GM19239 (cell line): ENCODE measurements at regions not wholly inside any gene's neighbourhood (a gene's known extent, or its start where the extent isn't known, plus 50 kb on each side); places are given as distances from the start of the nearest gene placed in this dataset.
A peak's percentile ranks its signal among the peaks of the same experiment; 100 is the strongest.
"Not testable (repeated sequence)": the region's sequence is repeated elsewhere in the genome, so short reads cannot be mapped to it uniquely, and the experiment has no call there.

Experiments used
- DNase-seq: peaks from one replicate; pipeline ENCODE4 v3.0.0; 2011; ENCODE audit warnings: low spot score; ENCODE audit not compliant: insufficient read length
- FAIRE-seq: peaks from 2 replicates; lab custom pipeline; 2011; peaks lifted over from hg19 to GRCh38; lab: Jason Lieb, UNC

- no peak for FAIRE-seq
Observed at GRCh38 chr6:130697271-130697994, 129.8 kb upstream of the SMLR1 start.

GRCh38 chr6:130697995-130698535 is 129.1 kb upstream of the SMLR1 start:
- DNase-seq (peak; percentile 46), FAIRE-seq (peak; percentile 79)

More at GRCh38 chr6:130697271-130697994, 129.8 kb upstream of the SMLR1 start:
- no peak for DNase-seq

- no peak for FAIRE-seq
- no peak for DNase-seq
Observed at GRCh38 chr6:130699742-130700141, 127.5 kb upstream of the SMLR1 start.

GRCh38 chr6:130700397-130700796 is 126.8 kb upstream of the SMLR1 start:
- FAIRE-seq (no peak), DNase-seq (no peak)

- DNase-seq (no peak), FAIRE-seq (no peak)
Observed at GRCh38 chr6:130708338-130708737, 118.9 kb upstream of the SMLR1 start.

- not testable (repeated sequence) for FAIRE-seq, DNase-seq
Observed at GRCh38 chr6:130711641-130712040, 115.6 kb upstream of the SMLR1 start.

GRCh38 chr6:130713144-130713543 is 114.1 kb upstream of the SMLR1 start:
- FAIRE-seq (no peak), DNase-seq (no peak)

- DNase-seq (no peak), FAIRE-seq (no peak)
Observed at GRCh38 chr6:130715058-130715457, 112.1 kb upstream of the SMLR1 start.

GRCh38 chr6:130716466-130716865 is 110.7 kb upstream of the SMLR1 start:
- FAIRE-seq (no peak), DNase-seq (no peak)

GRCh38 chr6:130717657-130718056 is 109.5 kb upstream of the SMLR1 start:
- DNase-seq = no peak

GRCh38 chr6:130720076-130720715 is 107.0 kb upstream of the SMLR1 start:
- no peak for DNase-seq
- FAIRE-seq = no peak

More at GRCh38 chr6:130717657-130718056, 109.5 kb upstream of the SMLR1 start:
- FAIRE-seq = no peak

GRCh38 chr6:130724089-130724488 is 103.1 kb upstream of the SMLR1 start:
- FAIRE-seq = no peak

GRCh38 chr6:130725551-130725950 is 101.7 kb upstream of the SMLR1 start:
- DNase-seq = no peak
- no peak for FAIRE-seq

More at GRCh38 chr6:130724089-130724488, 103.1 kb upstream of the SMLR1 start:
- DNase-seq = no peak

GRCh38 chr6:130728064-130728463 is 99.1 kb upstream of the SMLR1 start:
- not testable (repeated sequence) for FAIRE-seq, DNase-seq

GRCh38 chr6:130730600-130730999 is 96.6 kb upstream of the SMLR1 start:
- DNase-seq = no peak
- no peak for FAIRE-seq

GRCh38 chr6:130734161-130734560 is 93.0 kb upstream of the SMLR1 start:
- peak; percentile 39 for FAIRE-seq
- DNase-seq = no peak

- DNase-seq = no peak
- no peak for FAIRE-seq
Observed at GRCh38 chr6:130740308-130740707, 86.9 kb upstream of the SMLR1 start.

GRCh38 chr6:130742131-130742681 is 85.0 kb upstream of the SMLR1 start:
- DNase-seq (no peak), FAIRE-seq (no peak)

GRCh38 chr6:130743175-130743574 is 84.0 kb upstream of the SMLR1 start:
- DNase-seq = no peak
- no peak for FAIRE-seq

- DNase-seq (no peak), FAIRE-seq (no peak)
Observed at GRCh38 chr6:130744576-130745366, 82.4 kb upstream of the SMLR1 start.
